Endothelial cell of umbilical vein (primary cell): ENCODE measurements at regions not wholly inside any gene's neighbourhood (a gene's known extent, or its start where the extent isn't known, plus 50 kb on each side); places are given as distances from the start of the nearest gene placed in this dataset.

Experiments
- BruUV-seq: library from RNA; stranded (reverse); fragments of 400-500 nt; replicated peaks from 2 replicates; lab custom pipeline; 2021; lab: Mats Ljungman, UMichigan
- CTCF ChIA-PET: fragments of 300-600, 350-600 bp; sonication (Branson Sonifier 250); formaldehyde crosslinking; loops from one replicate; lab custom pipeline; 2021; ENCODE audit warnings: antibody characterized with exemption, inconsistent platforms; lab: Charles Lee
- POLR2A ChIA-PET: fragments of 300-600, 350-600 bp; sonication (Branson Sonifier 250); formaldehyde crosslinking; loops from one replicate; lab custom pipeline; 2021; ENCODE audit warnings: antibody characterized with exemption, inconsistent platforms; lab: Charles Lee
- DNase-seq: peaks from one replicate; pipeline ENCODE4 v3.0.0-alpha.2; 2011; ENCODE audit warnings: low read depth, low spot score
- FAIRE-seq: peaks from 2 replicates; lab custom pipeline; 2011; peaks lifted over from hg19 to GRCh38; lab: Jason Lieb, UNC
- H2AFZ ChIP-seq: 2 replicates; pipeline ENCODE4 v1.6.0; 2012; ENCODE audit warnings: low read depth, low read length, control low read depth, inconsistent platforms
- H3K27ac ChIP-seq: 2 replicates; pipeline ENCODE4 v1.5.1; 2011; ENCODE audit warnings: low read depth, mild to moderate bottlenecking, control low read depth, low read length, moderate library complexity; ENCODE audit not compliant: insufficient read depth
- H3K27me3 ChIP-seq, 2 experiments: 2 replicates each; pipeline versions ENCODE4 v1.6.0 to v1.6.1; 2011; ENCODE audit warnings: low read length in 2 of 2, mixed read lengths in 1 of 2; ENCODE audit not compliant: control insufficient read depth in 2 of 2, insufficient read depth in 2 of 2
- H3K36me3 ChIP-seq, 2 experiments: 2 replicates in 1 of 2; 3 replicates in 1 of 2; pipeline ENCODE4 v1.5.1; 2011; ENCODE audit warnings: low read length in 2 of 2, mild to moderate bottlenecking in 1 of 2, moderate library complexity in 1 of 2; ENCODE audit not compliant: control insufficient read depth in 2 of 2, insufficient read depth in 2 of 2; ENCODE audit errors: extremely low read depth in 1 of 2
- H3K4me1 ChIP-seq: 3 replicates; pipeline ENCODE4 v1.5.1; 2011; ENCODE audit warnings: mild to moderate bottlenecking, low read length; ENCODE audit not compliant: control insufficient read depth, insufficient read depth; ENCODE audit errors: extremely low read depth
- H3K4me2 ChIP-seq: 2 replicates; pipeline ENCODE4 v1.6.1; 2011; ENCODE audit warnings: low read length, control low read depth, mixed read lengths; ENCODE audit not compliant: insufficient read depth
- H3K4me3 ChIP-seq, 3 experiments: fragments of 200-600 bp in 1 of 3; sonication (generic), shearing (Covaris generic) in 1 of 3; replicated peaks in 1 of 3; 2 replicates each; pipeline ENCODE4 v1.5.1; 2011 to 2016; ENCODE audit warnings: control low read depth in 3 of 3, low read length in 3 of 3, mild to moderate bottlenecking in 2 of 3, inconsistent platforms in 1 of 3, low read depth in 1 of 3, moderate library complexity in 1 of 3; ENCODE audit not compliant: insufficient read depth in 1 of 3
- H3K79me2 ChIP-seq: 2 replicates; pipeline ENCODE4 v1.6.0; 2012; ENCODE audit warnings: low read length, inconsistent platforms; ENCODE audit not compliant: control insufficient read depth, insufficient read depth
- H3K9ac ChIP-seq: replicated peaks from 2 replicates; pipeline ENCODE3; 2011; ENCODE audit warnings: low read length, control low read depth; ENCODE audit not compliant: insufficient read depth; ENCODE audit errors: extremely low read depth
- H3K9me1 ChIP-seq: replicated peaks from 3 replicates; pipeline ENCODE4 v1.6.0; 2011; ENCODE audit warnings: mild to moderate bottlenecking, low read length; ENCODE audit not compliant: control insufficient read depth, insufficient read depth; ENCODE audit errors: extremely low read depth
- H3K9me3 ChIP-seq: replicated peaks from 2 replicates; pipeline ENCODE4 v1.5.1; 2012; ENCODE audit warnings: low read length, inconsistent platforms; ENCODE audit not compliant: control insufficient read depth, insufficient read depth
- H4K20me1 ChIP-seq: replicated peaks from 2 replicates; pipeline ENCODE3; 2011; ENCODE audit warnings: mild to moderate bottlenecking, low read length; ENCODE audit not compliant: control insufficient read depth, insufficient read depth; ENCODE audit errors: extremely low read depth
- EZH2 ChIP-seq: IDR thresholded peaks from 2 replicates; pipeline ENCODE4 v1.6.1; 2012; ENCODE audit warnings: borderline replicate concordance, low read depth, mild to moderate bottlenecking, moderate library complexity, low read length, inconsistent platforms; ENCODE audit not compliant: severe bottlenecking
- FOS ChIP-seq: IDR thresholded peaks from 2 replicates; pipeline ENCODE4 v1.6.1; 2011; ENCODE audit warnings: mild to moderate bottlenecking, low read length, moderate library complexity, borderline replicate concordance; ENCODE audit not compliant: insufficient read depth
- GATA2 ChIP-seq: IDR thresholded peaks from 2 replicates; pipeline ENCODE4 v1.7.0; 2011; ENCODE audit warnings: low read depth, mild to moderate bottlenecking, moderate library complexity, mixed read lengths, low read length; ENCODE audit not compliant: insufficient read length, insufficient read depth
- JUN ChIP-seq: IDR thresholded peaks from 2 replicates; pipeline ENCODE4 v1.6.1; 2011; ENCODE audit warnings: borderline replicate concordance, low read depth; ENCODE audit not compliant: insufficient read length, insufficient read depth
- MYC ChIP-seq: IDR thresholded peaks from one replicate; pipeline ENCODE4 v1.6.1; 2011; ENCODE audit warnings: mild to moderate bottlenecking, low read depth, low read length
- POLR2A ChIP-seq: IDR thresholded peaks from 2 replicates; pipeline ENCODE4 v1.6.1; 2012; ENCODE audit warnings: low read depth, mild to moderate bottlenecking, control low read depth, low read length
- POLR2AphosphoS5 ChIP-seq: IDR thresholded peaks from 2 replicates; pipeline ENCODE4 v1.6.1; 2012; ENCODE audit warnings: low read depth, mild to moderate bottlenecking, control low read depth, low read length, moderate library complexity; ENCODE audit not compliant: insufficient read depth
- dilution Hi-C: fragments of 300-500 bp; cut with MboI; formaldehyde crosslinking; loops from one replicate; pipeline ENCODE4 v1.15.0; 2019; ENCODE audit warnings: low sequenced_read_pairs; ENCODE audit not compliant: extremely low pct_ligation_motif_present
- intact Hi-C: fragments of 100-400 bp; cut with micrococcal nuclease; formaldehyde crosslinking; loops from one replicate; pipeline ENCODE4 v1.10.0; 2022
- TF ChIP-seq, protein P1 (sequence below), 2 donors: IDR thresholded peaks; 1 replicate in 1 of 2; 2 replicates in 1 of 2; pipeline ENCODE4 v1.5.1; 2011; ENCODE audit warnings: low read length in 2 of 2, mild to moderate bottlenecking in 2 of 2, moderate library complexity in 2 of 2, control low read depth in 1 of 2, inconsistent platforms in 1 of 2, low read depth in 1 of 2; ENCODE audit not compliant: insufficient read depth in 1 of 2; ENCODE audit errors: extremely low read depth in 1 of 2
- TF ChIP-seq, protein P2 (sequence below): IDR thresholded peaks from 2 replicates; pipeline ENCODE4 v1.6.1; 2011; ENCODE audit not compliant: insufficient read depth, insufficient read length

DNA sequence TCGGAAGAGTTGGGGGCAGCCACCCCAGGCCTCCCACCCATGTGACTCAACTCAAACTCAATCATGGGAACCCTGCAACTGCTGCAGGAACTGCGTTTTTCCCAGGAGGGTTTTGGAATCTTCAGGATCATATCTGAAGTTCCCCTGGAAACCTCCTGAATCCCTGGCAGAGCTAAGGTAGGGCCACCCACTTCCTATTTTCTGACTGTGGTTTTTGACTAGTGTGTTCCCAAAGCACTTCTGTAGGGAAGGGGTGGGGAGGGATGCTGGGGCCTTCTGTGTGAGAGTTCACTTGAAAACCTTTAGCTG is 127.6 kb upstream of the UNC5B start:
- H2AFZ ChIP-seq: no peak overlapping the region
- no peaks in the 10 kb centered on the region for H3K9me1 ChIP-seq
- ChIA-PET POLR2A (no interaction called here), CTCF (no interaction called here)
- intact Hi-C loops: loop anchor here (1.0 kb wide), 1 partner anchor 40 kb away; no protein-coding TSS in a partner anchor
- no TSS peak for BruUV-seq
- no peak overlapping the region for H3K4me2 ChIP-seq
- H3K36me3 ChIP-seq: no peaks in the 10 kb centered on the region
- no peak overlapping the region for H3K9ac ChIP-seq
- TF ChIP-seq GATA2: no peak
- TF ChIP-seq, protein P1, sequence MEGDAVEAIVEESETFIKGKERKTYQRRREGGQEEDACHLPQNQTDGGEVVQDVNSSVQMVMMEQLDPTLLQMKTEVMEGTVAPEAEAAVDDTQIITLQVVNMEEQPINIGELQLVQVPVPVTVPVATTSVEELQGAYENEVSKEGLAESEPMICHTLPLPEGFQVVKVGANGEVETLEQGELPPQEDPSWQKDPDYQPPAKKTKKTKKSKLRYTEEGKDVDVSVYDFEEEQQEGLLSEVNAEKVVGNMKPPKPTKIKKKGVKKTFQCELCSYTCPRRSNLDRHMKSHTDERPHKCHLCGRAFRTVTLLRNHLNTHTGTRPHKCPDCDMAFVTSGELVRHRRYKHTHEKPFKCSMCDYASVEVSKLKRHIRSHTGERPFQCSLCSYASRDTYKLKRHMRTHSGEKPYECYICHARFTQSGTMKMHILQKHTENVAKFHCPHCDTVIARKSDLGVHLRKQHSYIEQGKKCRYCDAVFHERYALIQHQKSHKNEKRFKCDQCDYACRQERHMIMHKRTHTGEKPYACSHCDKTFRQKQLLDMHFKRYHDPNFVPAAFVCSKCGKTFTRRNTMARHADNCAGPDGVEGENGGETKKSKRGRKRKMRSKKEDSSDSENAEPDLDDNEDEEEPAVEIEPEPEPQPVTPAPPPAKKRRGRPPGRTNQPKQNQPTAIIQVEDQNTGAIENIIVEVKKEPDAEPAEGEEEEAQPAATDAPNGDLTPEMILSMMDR (IDR thresholded peaks at IDR 0.05; ENCODE audit: extremely low read depth in 1 of 2, insufficient read depth in 1 of 2, low read depth in 1 of 2, low read length in 2 of 2): no peak
- TF ChIP-seq, protein P2, sequence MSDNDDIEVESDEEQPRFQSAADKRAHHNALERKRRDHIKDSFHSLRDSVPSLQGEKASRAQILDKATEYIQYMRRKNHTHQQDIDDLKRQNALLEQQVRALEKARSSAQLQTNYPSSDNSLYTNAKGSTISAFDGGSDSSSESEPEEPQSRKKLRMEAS: no peak
- TF ChIP-seq POLR2AphosphoS5: no peak
- TF ChIP-seq FOS: no peak
- no peak for TF ChIP-seq EZH2
- no peak for TF ChIP-seq POLR2A
- TF ChIP-seq JUN: no peak
- no peak for TF ChIP-seq MYC
- no peaks in the 10 kb centered on the region for H3K4me1 ChIP-seq
- H4K20me1 ChIP-seq: no peaks in the 10 kb centered on the region
- H3K27me3 ChIP-seq: peaks cover 3 to 4% of the 10 kb centered on the region in 2 experiments
- H3K79me2 ChIP-seq: no peaks in the 10 kb centered on the region
- dilution Hi-C loops: no loop called here
- H3K27ac ChIP-seq: no peak overlapping the region
- no peak for FAIRE-seq
- H3K4me3 ChIP-seq: no peak overlapping the region
- H3K9me3 ChIP-seq: no peaks in the 10 kb centered on the region
- no peak for DNase-seq
